ENCODE measurements at regions not wholly inside any gene's neighbourhood (a gene's known extent, or its start where the extent isn't known, plus 50 kb on each side); places are given as distances from the start of the nearest gene placed in this dataset.

DNA sequence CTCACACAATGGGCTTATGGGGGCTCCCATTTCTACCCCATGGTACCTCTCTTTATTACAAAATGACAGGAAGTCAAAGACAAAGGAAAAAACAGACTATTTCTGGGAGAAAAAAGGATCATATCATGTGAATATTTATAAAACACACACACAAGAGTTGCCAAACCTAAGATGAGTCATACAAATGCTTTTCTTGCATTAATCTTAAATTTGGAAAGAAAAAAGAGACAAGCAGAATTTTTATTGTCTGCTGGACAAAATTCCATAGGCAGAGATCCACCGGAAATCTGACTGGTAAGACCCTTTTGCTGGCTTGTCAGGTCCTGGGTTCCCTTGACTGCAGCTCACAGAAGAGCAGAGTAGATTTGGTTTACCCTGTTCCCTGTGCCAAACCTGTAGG is 1732.3 kb upstream of the PIK3C3 start:
- TF ChIP-seq, protein P1, sequence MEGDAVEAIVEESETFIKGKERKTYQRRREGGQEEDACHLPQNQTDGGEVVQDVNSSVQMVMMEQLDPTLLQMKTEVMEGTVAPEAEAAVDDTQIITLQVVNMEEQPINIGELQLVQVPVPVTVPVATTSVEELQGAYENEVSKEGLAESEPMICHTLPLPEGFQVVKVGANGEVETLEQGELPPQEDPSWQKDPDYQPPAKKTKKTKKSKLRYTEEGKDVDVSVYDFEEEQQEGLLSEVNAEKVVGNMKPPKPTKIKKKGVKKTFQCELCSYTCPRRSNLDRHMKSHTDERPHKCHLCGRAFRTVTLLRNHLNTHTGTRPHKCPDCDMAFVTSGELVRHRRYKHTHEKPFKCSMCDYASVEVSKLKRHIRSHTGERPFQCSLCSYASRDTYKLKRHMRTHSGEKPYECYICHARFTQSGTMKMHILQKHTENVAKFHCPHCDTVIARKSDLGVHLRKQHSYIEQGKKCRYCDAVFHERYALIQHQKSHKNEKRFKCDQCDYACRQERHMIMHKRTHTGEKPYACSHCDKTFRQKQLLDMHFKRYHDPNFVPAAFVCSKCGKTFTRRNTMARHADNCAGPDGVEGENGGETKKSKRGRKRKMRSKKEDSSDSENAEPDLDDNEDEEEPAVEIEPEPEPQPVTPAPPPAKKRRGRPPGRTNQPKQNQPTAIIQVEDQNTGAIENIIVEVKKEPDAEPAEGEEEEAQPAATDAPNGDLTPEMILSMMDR (conservative IDR thresholded peaks at IDR 0.05; ENCODE audit: low read depth, low read length), result no peak
- peak; percentile 23 for DNase-seq (ENCODE audit: low read depth)
- no peak overlapping the region for H3K4me3 ChIP-seq (ENCODE audit: low read depth, low read length)

DNA sequence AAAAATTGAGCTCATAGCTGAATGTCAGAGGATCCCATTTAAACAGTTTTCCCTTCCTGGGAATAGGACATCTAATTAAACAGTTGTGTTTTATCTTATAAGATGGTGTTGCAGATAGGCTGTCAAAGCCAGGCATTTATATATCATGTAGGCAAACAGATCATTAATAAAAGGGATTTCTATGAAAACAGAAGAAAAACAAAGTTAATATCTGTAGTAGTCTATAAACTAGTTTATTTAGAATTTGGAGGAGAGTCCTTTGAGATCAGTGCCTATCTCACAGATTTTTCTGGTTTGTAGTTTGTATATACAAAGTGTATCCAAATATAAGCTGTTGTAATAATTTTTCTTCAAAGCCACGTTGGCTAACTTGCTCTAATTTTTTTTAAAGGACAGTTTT is 1738.2 kb upstream of the PIK3C3 start:
- DNase-seq (ENCODE audit: low read depth), result no peak
- TF ChIP-seq, protein P1 (conservative IDR thresholded peaks at IDR 0.05; ENCODE audit: low read depth, low read length), result no peak
- H3K4me3 ChIP-seq (ENCODE audit: low read depth, low read length), result no peak overlapping the region

DNA sequence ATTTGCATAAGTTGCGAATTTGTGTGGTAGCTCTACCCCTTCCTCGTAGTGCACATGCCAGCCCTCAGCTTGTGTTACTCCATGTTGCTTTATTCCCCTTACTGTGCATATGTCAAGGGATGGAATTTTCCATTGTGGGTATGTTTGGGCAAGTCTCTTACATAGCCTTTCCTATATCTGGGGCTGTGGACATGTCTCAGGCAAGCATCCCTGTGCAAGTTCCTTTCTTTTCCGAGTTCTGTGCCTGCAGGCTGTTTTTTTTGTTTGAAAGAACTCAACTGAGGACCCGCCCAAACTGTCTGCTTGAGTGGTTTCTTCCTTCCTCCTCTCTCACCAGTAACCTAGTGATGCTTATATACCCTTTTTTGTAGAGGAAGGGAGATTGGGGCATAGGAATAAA is 1739.1 kb upstream of the PIK3C3 start:
- DNase-seq (ENCODE audit: low read depth), result no peak
- TF ChIP-seq, protein P1 (conservative IDR thresholded peaks at IDR 0.05; ENCODE audit: low read depth, low read length), result no peak
- H3K4me3 ChIP-seq (ENCODE audit: low read depth, low read length), result no peak overlapping the region

DNA sequence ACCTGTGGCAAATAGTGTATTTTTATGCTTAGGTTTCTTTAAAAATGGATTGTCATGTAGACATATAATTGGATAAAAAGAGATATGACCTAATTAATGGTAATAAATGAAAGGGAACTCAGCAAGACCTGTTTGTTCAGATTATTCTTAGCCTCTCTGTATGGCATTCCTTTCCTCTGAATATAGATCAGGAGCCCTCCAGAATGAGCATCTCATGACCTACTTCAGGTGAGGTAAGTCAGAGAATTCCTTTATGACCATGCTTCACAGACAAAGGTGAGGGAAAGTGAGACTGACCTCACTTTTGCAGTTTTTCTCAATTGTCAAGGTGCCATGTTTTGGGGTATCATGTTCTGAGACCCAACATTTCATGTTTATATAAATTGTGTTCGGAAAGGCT is 1744.3 kb upstream of the PIK3C3 start:
- TF ChIP-seq, protein P1 (conservative IDR thresholded peaks at IDR 0.05; ENCODE audit: low read depth, low read length), result no peak

DNA sequence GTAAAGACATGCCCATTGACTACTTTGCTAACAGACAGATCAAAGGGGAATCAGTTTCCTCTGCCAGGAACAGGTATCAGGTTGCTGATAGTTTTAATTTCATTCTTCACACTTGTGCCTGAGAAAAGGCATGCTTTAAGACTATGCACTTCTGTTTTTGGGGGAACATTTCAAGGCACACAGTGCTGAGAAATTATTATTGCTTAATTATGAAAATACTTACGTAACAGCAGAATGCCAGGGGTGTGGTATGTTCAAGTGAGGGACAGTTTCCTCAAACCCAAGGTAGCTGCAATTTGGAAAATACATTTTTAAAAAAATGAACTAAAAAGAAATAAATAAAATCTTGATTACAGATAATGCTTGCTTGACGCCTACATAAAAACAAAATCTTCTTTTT is 1746.1 kb upstream of the PIK3C3 start:
- no peak for DNase-seq (ENCODE audit: low read depth)
- TF ChIP-seq, protein P1 (conservative IDR thresholded peaks at IDR 0.05; ENCODE audit: low read depth, low read length), result no peak
- H3K4me3 ChIP-seq (ENCODE audit: low read depth, low read length), result no peak overlapping the region

More for the DNA sequence above, 1744.3 kb upstream of the PIK3C3 start:
- DNase-seq (ENCODE audit: low read depth), result no peak
- H3K4me3 ChIP-seq (ENCODE audit: low read depth, low read length), result no peak overlapping the region

DNA sequence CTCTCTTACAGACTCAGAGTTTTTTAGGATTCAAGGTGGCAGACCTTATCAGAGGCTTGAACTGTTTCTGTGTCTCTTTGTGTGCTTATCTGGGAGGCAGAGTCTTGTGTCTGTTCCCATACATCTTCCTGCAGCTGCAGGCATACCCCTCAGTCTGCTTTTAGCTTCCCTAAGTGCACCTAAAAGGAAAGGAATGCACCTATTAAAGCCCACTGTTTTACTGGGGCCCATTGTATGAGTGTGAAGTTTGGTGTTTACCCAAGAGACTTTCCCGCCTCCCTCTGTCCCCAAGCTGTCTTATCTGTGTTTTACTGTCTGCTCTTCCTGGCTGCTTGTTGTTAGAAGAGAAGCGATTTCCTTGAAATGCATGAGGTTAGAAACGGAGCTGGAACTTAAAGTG is 1757.3 kb upstream of the PIK3C3 start:
- DNase-seq (ENCODE audit: low read depth), result no peak
- no peak overlapping the region for H3K4me3 ChIP-seq (ENCODE audit: low read depth, low read length)
- TF ChIP-seq, protein P1 (conservative IDR thresholded peaks at IDR 0.05; ENCODE audit: low read depth, low read length), result no peak

DNA sequence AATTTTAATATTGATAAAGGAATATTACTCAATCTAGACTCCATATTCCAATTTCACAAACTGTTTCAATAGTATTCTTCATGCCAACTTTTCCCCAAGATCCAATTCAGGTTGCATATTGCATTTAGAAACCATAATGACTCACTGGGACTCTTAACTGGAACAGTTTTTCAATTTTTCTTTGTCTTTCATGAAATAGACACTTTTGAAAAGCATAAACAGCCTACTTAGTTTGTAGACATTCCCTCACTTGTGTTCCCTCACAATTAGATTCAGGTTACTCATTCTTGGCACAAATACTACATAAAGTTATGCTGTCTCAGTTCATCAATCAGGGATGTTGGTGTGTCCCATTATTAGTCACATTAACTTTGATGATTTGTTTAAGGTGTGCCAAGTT is 1768.4 kb upstream of the PIK3C3 start:
- DNase-seq (ENCODE audit: low read depth), result no peak
- TF ChIP-seq, protein P1 (conservative IDR thresholded peaks at IDR 0.05; ENCODE audit: low read depth, low read length), result no peak
- no peak overlapping the region for H3K4me3 ChIP-seq (ENCODE audit: low read depth, low read length)
